Islet precursor cell (in vitro differentiated cells): ENCODE measurements at regions not wholly inside any gene's neighbourhood (a gene's known extent, or its start where the extent isn't known, plus 50 kb on each side); places are given as distances from the start of the nearest gene placed in this dataset.
"Not testable (repeated sequence)": the region's sequence is repeated elsewhere in the genome, so short reads cannot be mapped to it uniquely, and the experiment has no call there.

Experiments
- DNase-seq: peaks from one replicate; pipeline ENCODE4 v3.0.0-alpha.2; 2018

GRCh38 chr2:124967325-124967724 is 942.2 kb downstream of the CNTNAP5 start:
- DNase-seq: no peak

DNA sequence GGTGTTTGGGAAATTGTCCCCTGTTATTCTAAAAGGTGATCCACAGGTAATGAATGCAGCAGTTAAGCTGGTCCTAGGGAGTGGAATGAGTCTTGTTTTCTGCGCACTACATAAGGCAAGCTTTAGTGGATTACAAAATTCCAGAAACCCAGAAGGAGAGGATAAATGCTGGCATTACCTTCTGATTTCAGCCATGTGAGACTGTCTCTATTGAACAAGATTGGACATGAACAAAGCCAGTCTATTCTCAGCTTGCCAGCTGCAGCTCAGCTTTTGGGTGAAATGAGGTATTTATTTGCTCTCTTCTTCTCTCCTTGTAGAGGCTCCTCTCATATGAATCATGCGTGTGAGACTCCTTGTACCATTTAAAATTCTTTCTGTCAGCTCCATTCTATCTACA is 944.9 kb downstream of the CNTNAP5 start:
- no peak for DNase-seq

DNA sequence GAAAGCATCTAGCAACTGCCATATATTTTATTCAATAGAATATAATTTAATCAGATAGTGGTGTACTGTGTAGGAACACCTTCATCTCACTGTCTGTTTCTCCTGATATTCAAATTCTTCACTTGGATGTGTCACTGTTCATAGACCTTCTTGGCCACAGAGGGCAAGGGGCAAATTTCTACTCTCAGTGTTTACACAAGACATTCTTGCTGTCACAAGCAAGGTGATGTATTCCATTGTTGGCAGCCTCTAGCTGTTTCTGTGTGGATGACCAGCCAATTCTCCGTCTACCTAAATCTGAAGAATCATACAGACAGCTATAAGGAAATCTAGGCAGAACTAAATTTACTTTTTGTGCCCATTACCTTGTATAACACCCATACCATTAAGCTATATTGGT is 948.3 kb downstream of the CNTNAP5 start:
- no peak for DNase-seq

DNA sequence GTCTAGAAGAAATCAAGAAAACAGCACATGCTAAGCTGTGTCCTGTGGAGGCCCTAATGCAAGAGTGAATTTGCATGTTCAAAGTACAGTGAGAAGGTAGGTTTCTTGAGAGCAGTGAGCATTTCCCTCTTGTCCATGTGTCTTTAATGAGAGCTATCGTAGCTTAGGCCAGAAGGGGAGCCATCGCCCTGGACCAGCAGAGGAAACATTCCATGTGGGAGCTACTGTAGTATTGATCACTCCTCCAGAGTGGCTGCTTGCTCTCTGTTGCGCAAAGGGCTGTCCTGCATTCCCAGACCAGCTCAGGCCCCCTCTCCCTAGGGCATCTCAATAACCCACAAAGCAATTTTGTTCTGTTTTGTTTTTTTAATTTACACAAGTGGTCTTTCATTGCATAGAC is 950.1 kb downstream of the CNTNAP5 start:
- DNase-seq: peak; percentile 54

GRCh38 chr2:124975648-124976047 is 950.6 kb downstream of the CNTNAP5 start:
- DNase-seq: no peak

GRCh38 chr2:124978597-124978996 is 953.5 kb downstream of the CNTNAP5 start:
- no peak for DNase-seq

GRCh38 chr2:124983595-124983994 is 958.5 kb downstream of the CNTNAP5 start:
- DNase-seq: no peak

GRCh38 chr2:124985270-124985669 is 960.2 kb downstream of the CNTNAP5 start:
- no peak for DNase-seq

- no peak for DNase-seq
These were observed 961.0 kb downstream of the CNTNAP5 start for GRCh38 chr2:124986136-124986535.

DNA sequence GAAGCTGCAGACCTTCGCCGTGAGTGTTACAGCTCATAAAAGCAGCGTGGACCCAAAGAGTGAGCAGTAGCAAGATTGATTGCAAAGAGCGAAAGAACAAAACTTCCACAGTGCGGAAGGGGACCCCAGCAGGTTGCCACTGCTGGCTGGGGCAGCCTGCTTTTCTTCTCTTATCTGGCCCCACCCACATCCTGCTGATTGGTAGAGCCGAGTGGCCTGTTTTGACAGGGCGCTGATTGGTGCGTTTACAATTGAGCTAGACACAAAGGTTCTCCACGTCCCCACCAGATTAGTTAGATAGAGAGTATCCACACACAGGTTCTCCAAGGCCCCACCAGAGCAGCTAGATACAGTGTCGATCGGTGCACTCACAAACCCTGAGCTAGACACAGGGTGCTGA is 961.8 kb downstream of the CNTNAP5 start:
- not testable (repeated sequence) for DNase-seq

DNA sequence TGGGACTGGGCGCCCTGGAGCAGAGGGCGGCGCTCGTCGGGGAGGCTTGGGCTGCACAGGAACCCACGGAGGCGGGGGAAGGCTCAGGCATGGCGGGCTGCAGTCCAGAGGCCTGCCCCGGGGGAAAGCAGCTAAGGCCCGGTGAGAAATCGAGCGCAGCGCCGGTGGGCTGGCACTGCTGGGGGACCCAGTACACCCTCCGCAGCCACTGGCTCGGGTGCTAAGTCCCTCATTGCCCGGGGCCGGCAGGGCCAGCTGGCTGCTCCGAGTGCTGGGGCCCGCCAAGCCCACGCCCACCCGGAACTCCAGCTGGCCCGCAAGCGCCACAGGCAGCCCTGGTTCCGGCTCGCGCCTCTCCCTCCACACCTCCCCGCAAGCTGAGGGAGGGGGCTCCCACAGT is 962.3 kb downstream of the CNTNAP5 start:
- not testable (repeated sequence) for DNase-seq

- DNase-seq: no peak
These were observed 963.0 kb downstream of the CNTNAP5 start for GRCh38 chr2:124988111-124988510.

GRCh38 chr2:124988794-124989193 is 963.7 kb downstream of the CNTNAP5 start:
- DNase-seq: no peak

- DNase-seq: no peak
These were observed 968.7 kb downstream of the CNTNAP5 start for GRCh38 chr2:124993809-124994208.

DNA sequence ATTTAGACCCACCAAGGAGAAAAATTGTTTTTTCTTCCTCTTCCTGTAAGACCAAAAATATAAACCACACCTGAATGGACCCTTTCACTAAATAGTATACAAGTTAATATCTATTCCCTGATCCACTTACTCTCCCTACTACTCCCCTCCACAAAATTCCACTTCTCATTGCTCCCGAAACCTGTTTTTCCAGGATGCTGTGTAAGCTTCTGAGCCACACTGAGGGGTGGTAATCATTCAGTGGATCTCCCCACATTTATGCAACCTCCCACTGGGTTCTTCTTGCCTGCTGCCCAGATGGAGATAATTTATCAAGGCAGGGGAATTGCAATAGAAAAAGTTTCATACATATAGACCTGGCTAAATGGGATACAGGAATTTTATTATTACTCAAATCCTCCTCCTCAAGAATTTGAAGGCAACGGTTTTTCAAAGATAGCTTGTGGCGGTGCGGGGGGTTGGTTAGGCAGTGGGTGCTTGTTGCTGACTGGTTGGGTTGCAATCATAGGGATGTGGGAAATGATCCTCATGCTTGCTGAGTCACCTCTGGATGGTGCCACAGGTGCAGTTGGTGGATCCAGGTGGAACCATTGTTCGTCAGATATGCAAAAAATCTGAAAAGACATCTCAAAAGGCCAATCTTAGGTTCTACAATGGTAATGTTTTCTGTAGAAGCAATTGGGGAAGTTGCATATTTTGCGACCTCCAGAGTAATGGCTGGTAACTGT is 970.3 kb downstream of the CNTNAP5 start:
- no peak for DNase-seq

DNA sequence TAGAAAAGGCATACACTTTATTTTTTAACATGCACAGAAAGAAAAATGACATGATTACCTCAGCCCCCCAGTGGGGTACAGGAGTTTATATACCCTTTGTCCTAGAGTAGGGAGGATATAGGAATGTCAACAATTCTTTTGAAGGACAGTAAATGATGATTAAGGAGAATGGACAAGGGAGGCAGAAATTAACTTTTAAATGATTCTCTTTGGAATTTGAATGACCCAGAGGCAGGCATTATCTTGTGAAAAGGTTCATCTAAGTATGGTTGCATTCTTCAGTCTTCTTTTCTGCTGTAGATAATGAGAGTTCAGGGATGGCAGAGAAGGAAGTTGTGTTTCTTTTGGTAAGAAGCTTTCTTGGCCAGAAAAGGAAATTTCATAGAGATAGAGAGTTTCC is 971.3 kb downstream of the CNTNAP5 start:
- no peak for DNase-seq

GRCh38 chr2:124999906-125000305 is 974.8 kb downstream of the CNTNAP5 start:
- DNase-seq: no peak

GRCh38 chr2:125004106-125004800 is 979.2 kb downstream of the CNTNAP5 start:
- no peak for DNase-seq

DNA sequence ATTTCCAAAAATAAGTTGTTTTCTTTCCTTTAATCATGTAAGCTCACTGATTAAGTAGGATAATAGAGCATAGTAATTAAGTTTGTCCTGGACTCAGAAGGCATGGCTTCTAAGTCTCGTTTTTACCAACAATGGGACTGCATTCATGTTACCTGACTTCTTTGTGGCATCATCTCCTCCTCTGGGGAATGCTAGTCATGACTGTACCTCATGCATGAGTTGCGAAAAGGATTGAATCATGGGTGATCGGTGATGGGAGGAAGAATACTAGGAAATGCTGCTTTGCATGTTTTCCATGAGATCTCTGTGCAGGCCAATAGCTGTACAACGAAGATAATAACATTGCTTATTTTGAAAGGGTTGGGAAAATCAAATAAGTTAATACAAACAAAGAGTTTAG is 981.6 kb downstream of the CNTNAP5 start:
- DNase-seq: no peak

DNA sequence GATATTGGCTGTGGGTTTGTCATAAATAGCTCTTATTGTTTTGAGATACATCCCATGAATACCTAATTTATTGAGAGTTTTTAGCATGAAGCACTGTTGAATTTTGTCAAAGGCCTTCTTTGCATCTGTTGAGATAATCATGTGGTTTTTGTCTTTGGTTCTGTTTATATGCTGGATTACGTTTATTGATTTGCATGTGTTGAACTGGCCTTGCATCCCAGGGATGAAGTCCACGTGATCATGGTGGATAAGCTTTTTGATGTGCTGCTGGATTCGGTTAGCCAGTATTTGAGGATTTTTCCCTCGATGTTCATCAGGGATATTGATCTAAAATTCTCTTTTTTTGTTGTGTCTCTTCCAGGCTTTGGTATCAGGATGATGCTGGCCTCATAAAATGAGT is 1003.6 kb downstream of the CNTNAP5 start:
- DNase-seq: not testable (repeated sequence)

GRCh38 chr2:125033871-125034270 is 1008.8 kb downstream of the CNTNAP5 start:
- no peak for DNase-seq

- DNase-seq: no peak
These were observed 1012.1 kb downstream of the CNTNAP5 start for GRCh38 chr2:125037135-125037653.

DNA sequence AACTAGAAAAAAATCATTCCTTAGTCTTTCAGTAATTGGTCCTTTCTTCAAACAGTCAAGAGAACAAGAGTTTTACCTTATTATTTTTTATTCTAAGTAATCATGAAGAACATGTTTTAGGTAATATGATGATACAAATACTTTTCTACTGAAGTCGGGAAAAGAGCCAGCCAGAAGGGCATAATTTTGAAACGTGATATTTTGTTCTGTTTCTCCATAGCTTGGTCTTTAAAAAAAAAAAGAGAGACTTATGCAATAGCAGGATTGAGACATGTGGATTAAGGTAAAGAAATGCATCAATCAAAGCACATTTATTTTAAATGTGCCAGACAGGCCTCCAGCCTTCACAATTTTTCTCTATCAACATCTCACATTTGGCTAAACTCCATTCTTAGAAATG is 1016.8 kb downstream of the CNTNAP5 start:
- DNase-seq: no peak

DNA sequence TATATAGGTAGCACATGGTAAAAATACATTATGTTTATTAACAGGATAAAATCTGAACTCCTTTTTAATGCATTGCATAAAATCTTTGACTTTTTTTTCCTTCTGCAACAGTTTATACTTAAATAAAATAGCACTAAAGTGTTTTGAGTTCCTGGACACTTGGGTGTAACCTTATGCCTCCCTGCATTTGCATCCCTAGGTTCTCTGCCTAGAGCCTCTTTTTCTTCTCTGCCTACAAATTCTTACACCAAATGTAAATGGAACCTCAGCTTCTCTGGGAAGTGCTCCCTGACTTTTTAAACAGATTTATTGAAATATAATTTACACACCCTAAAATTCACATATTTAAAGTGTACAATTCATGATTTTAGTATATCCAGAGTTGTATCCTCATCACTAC is 1017.6 kb downstream of the CNTNAP5 start:
- no peak for DNase-seq
